ENCODE measurements at regions not wholly inside any gene's neighbourhood (a gene's known extent, or its start where the extent isn't known, plus 50 kb on each side); places are given as distances from the start of the nearest gene placed in this dataset.

DNA sequence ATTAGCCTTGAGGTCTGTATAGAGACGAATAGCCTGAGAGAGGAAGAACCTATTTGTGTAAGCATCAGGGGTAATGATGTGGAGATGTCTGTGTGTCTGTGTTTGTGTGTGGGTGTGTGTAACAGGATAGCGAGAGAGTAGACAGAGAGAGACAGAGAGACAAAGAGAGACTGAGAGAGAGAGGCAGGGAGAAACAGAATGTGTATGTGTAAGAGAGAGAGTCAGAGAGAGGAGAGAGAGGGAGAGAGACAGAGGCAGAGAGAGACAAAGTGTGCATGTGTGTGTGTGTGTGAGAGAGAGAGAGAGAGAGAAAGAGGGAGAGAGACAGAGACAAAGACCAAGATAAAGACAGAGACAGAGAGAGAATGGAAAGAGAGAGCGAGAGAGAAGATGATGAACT lies 396.1 kb downstream of the PAX1 start:
- WGBS (ENCODE audit: low lambda C conversion rate), result 2% methylated on average over 3 of the region's 3 CpGs
- no peak overlapping the region for H2AFZ ChIP-seq (ENCODE audit: low read length)
- no peaks in the 10 kb centered on the region for H3K36me3 ChIP-seq (replicated peaks in 1 of 2; ENCODE audit: control insufficient read depth in 1 of 2, insufficient read depth in 2 of 2, low read length in 2 of 2)
- POLR2A ChIA-PET, result no interaction called here
- H4K20me1 ChIP-seq (ENCODE audit: insufficient read depth, low read length), result no peaks in the 10 kb centered on the region
- no peak for ATAC-seq
- H3K4me2 ChIP-seq (ENCODE audit: low read depth, low read length), result no peak overlapping the region
- intact Hi-C loops (cut with micrococcal nuclease; ENCODE audit: unreplicated experiment), result no loop called here
- no peak overlapping the region for H3K9ac ChIP-seq (ENCODE audit: insufficient read depth, low read depth, low read length)
- no peak for FAIRE-seq
- H3K27ac ChIP-seq (ENCODE audit: extremely low read length, insufficient read depth, low read length), result no peak overlapping the region
- CTCF ChIA-PET (ENCODE audit: low intra/inter-chr PET ratio, low total read pairs), result no interaction called here
- H3K79me2 ChIP-seq (ENCODE audit: insufficient read depth, low read length), result no peaks in the 10 kb centered on the region
- DNase-seq (ENCODE audit: low spot score), result no peak
- no peaks in the 10 kb centered on the region for H3K27me3 ChIP-seq (ENCODE audit: control insufficient read depth in 1 of 2, insufficient read depth in 2 of 2, low read length in 2 of 2)
- in situ Hi-C loops (cut with HindIII; ENCODE audit: extremely low pct_ligation_motif_present, low pct_unique_long_range_greater_than_20kb), result loop anchor here (10.0 kb wide), 1 partner anchor 397 kb away; the partner anchor contains the start of gene PAX1
- no peaks in the 10 kb centered on the region for H3K9me3 ChIP-seq (ENCODE audit: low read length)
- no TSS peak for BruUV-seq (replicated peaks)
- H3K4me1 ChIP-seq (ENCODE audit: insufficient read depth, low read length), result no peaks in the 10 kb centered on the region
- no peak overlapping the region for H3K4me3 ChIP-seq (replicated peaks in 1 of 3; ENCODE audit: insufficient read depth in 1 of 3, low read depth in 2 of 3, low read length in 3 of 3)
- TF ChIP-seq TFAP4 (IDR thresholded peaks at IDR 0.05; ENCODE audit: borderline replicate concordance, low read depth) (no peak), FOXP1 (IDR thresholded peaks at IDR 0.05) (peak; percentile 48; the same call in 1 of the 2 replicates), FOXP1 (CRISPR knock-in tag; IDR thresholded peaks at IDR 0.05) (no peak), ZNF282 (IDR thresholded peaks at IDR 0.05; ENCODE audit: partially characterized antibody) (peak; percentile 25), ZNF264 (CRISPR knock-in tag; IDR thresholded peaks at IDR 0.05) (no peak), ZBTB40 (IDR thresholded peaks at IDR 0.05) (peak; percentile 24; the same call in 1 of the 2 replicates), ZBTB40 (CRISPR knock-in tag; IDR thresholded peaks at IDR 0.05) (no peak), CENPBD1 (CRISPR knock-in tag; IDR thresholded peaks at IDR 0.05; ENCODE audit: borderline replicate concordance, low read depth) (no peak), MYNN (CRISPR knock-in tag; IDR thresholded peaks at IDR 0.05; ENCODE audit: low read depth) (no peak), NBN (conservative IDR thresholded peaks at IDR 0.05) (peak; percentile 89; the same call in 1 of the 2 replicates), NONO (IDR thresholded peaks at IDR 0.05) (peak; percentile 65; the same call in 1 of the 2 replicates), NONO (CRISPR knock-in tag; conservative IDR thresholded peaks at IDR 0.05) (no peak), ZNF574 (CRISPR knock-in tag; IDR thresholded peaks at IDR 0.05) (no peak), MEF2D (CRISPR knock-in tag; IDR thresholded peaks at IDR 0.05) (no peak)

Measured in HepG2 (cell line).